GM23338 (cell line): ENCODE measurements at regions not wholly inside any gene's neighbourhood (a gene's known extent, or its start where the extent isn't known, plus 50 kb on each side); places are given as distances from the start of the nearest gene placed in this dataset.

ENCODE experiments used
- ATAC-seq: fragments of 200-7000 bp; cut with Tn5 transposase; 3 replicates; pipeline ENCODE4 v1.9.1; 2020
- DNase-seq: peaks from one replicate; pipeline ENCODE4 v3.0.0-alpha.2; 2015; ENCODE audit warnings: low spot score
- H2AFZ ChIP-seq: fragments of 200-600 bp; sonication (generic); 2 replicates; pipeline ENCODE4 v1.8.0; 2016; ENCODE audit warnings: antibody characterized with exemption, mild to moderate bottlenecking, moderate library complexity
- H3F3A ChIP-seq: fragments of 200-600 bp; sonication (generic); replicated peaks from 2 replicates; pipeline ENCODE4 v1.8.0; 2017; ENCODE audit warnings: antibody characterized with exemption, mixed run types, low read depth
- H3K27ac ChIP-seq: fragments of 200-600 bp; sonication (generic); 2 replicates; pipeline ENCODE4 v1.6.1; 2016; ENCODE audit warnings: low read depth
- H3K27me3 ChIP-seq: fragments of 200-600 bp; sonication (generic); 2 replicates; pipeline ENCODE4 v1.8.0; 2016; ENCODE audit warnings: mild to moderate bottlenecking, mixed run types, moderate library complexity; ENCODE audit not compliant: insufficient read depth
- H3K36me3 ChIP-seq: fragments of 200-600 bp; sonication (generic); 2 replicates; pipeline ENCODE4 v1.8.0; 2016; ENCODE audit warnings: mild to moderate bottlenecking; ENCODE audit not compliant: insufficient read depth
- H3K4me1 ChIP-seq: fragments of 200-600 bp; sonication (generic); 2 replicates; pipeline ENCODE4 v1.8.0; 2016; ENCODE audit warnings: mild to moderate bottlenecking, moderate library complexity; ENCODE audit not compliant: insufficient read depth
- H3K4me2 ChIP-seq: fragments of 200-600 bp; sonication (generic); 2 replicates; pipeline ENCODE4 v1.7.1; 2017; ENCODE audit warnings: mixed run types
- H3K4me3 ChIP-seq: fragments of 200-600 bp; sonication (generic); 2 replicates; pipeline ENCODE4 v1.6.1; 2016; ENCODE audit warnings: mixed run types
- H3K79me2 ChIP-seq: fragments of 200-600 bp; sonication (generic); replicated peaks from 2 replicates; pipeline ENCODE4 v1.8.0; 2017; ENCODE audit warnings: mild to moderate bottlenecking; ENCODE audit not compliant: insufficient read depth
- H3K9me2 ChIP-seq: fragments of 200-600 bp; sonication (generic); 2 replicates; pipeline ENCODE4 v1.8.0; 2017; ENCODE audit not compliant: insufficient read depth
- H4K20me1 ChIP-seq: fragments of 200-600 bp; sonication (generic); replicated peaks from 2 replicates; pipeline ENCODE4 v1.8.0; 2017; ENCODE audit warnings: mild to moderate bottlenecking; ENCODE audit not compliant: insufficient read depth
- H3K27ac Mint-ChIP-seq: 2 replicates; pipeline ENCODE4 v1.8.0; 2020; ENCODE audit warnings: inconsistent platforms, mild to moderate bottlenecking, moderate library complexity, mixed read lengths
- H3K27me3 Mint-ChIP-seq: 3 replicates; pipeline ENCODE4 v1.8.0; 2022; ENCODE audit warnings: low read depth, mild to moderate bottlenecking, moderate library complexity, mixed read lengths, inconsistent platforms; ENCODE audit not compliant: insufficient read depth, poor library complexity
- H3K36me3 Mint-ChIP-seq: 3 replicates; pipeline ENCODE4 v1.8.0; 2021; ENCODE audit warnings: low read depth, mild to moderate bottlenecking, inconsistent platforms, moderate library complexity, mixed read lengths
- H3K4me1 Mint-ChIP-seq: 3 replicates; pipeline ENCODE4 v1.8.0; 2020; ENCODE audit warnings: mild to moderate bottlenecking, inconsistent platforms, mixed read lengths
- H3K4me3 Mint-ChIP-seq: 3 replicates; pipeline ENCODE4 v1.8.0; 2021; ENCODE audit warnings: moderate library complexity, mild to moderate bottlenecking, inconsistent platforms, mixed read lengths
- H3K9me3 Mint-ChIP-seq: 3 replicates; pipeline ENCODE4 v1.8.0; 2020; ENCODE audit warnings: moderate library complexity, mild to moderate bottlenecking, inconsistent platforms, mixed read lengths
- CREB1 ChIP-seq: fragments of 250-450 bp; sonication (Bioruptor Pico); IDR thresholded peaks from 2 replicates; pipeline ENCODE4 v1.5.0; 2020; ENCODE audit warnings: low read depth, mild to moderate bottlenecking, moderate library complexity
- EZH2 ChIP-seq: fragments of 200-600 bp; sonication (generic); IDR thresholded peaks from one replicate; pipeline ENCODE4 v1.8.0; 2017; ENCODE audit warnings: antibody characterized with exemption, mild to moderate bottlenecking, low read depth; ENCODE audit not compliant: unreplicated experiment
- EZH2phosphoT487 ChIP-seq: fragments of 200-600 bp; sonication (generic); IDR thresholded peaks from one replicate; pipeline ENCODE4 v1.8.1; 2018; ENCODE audit warnings: antibody characterized with exemption; ENCODE audit not compliant: unreplicated experiment
- JUNB ChIP-seq: IDR thresholded peaks from one replicate; pipeline ENCODE4 v1.6.1; 2016; ENCODE audit warnings: antibody characterized with exemption; ENCODE audit not compliant: unreplicated experiment
- NANOG ChIP-seq: IDR thresholded peaks from 2 replicates; pipeline ENCODE4 v1.6.1; 2016; ENCODE audit warnings: antibody characterized with exemption, borderline replicate concordance
- TF ChIP-seq, protein P1 (sequence below): fragments of 250-450 bp; sonication (Bioruptor Pico); IDR thresholded peaks from 2 replicates; pipeline ENCODE4 v1.5.0; 2020; ENCODE audit warnings: mild to moderate bottlenecking, moderate library complexity

GRCh38 chr3:5401002-5401401 lies 213.5 kb downstream of the EDEM1 start:
- H3K36me3 Mint-ChIP-seq = no peaks in the 10 kb centered on the region

More at GRCh38 chr3:5401002-5401401, 213.5 kb downstream of the EDEM1 start:
- H3K4me3 Mint-ChIP-seq = no peak overlapping the region
- Histone ChIP-seq H3K9me2 (no peaks in the 10 kb centered on the region), H3K79me2 (no peaks in the 10 kb centered on the region), H3K4me1 (no peaks in the 10 kb centered on the region), H3K27me3 (no peaks in the 10 kb centered on the region), H3F3A (no peaks in the 10 kb centered on the region), H3K27ac (no peak overlapping the region), H3K4me2 (no peak overlapping the region), H3K4me3 (no peak overlapping the region), H2AFZ (no peak overlapping the region), H3K36me3 (peaks cover 6% of the 10 kb centered on the region; the same call in 1 of the 2 replicates), H4K20me1 (no peaks in the 10 kb centered on the region)
- no peaks in the 10 kb centered on the region for H3K27me3 Mint-ChIP-seq
- no peak overlapping the region for H3K27ac Mint-ChIP-seq
- ATAC-seq = no peak; the same call in 2 of the 3 replicates
- H3K9me3 Mint-ChIP-seq = peaks cover 81% of the 10 kb centered on the region
- no peak for DNase-seq
- TF ChIP-seq CREB1 = no peak
- no peak for TF ChIP-seq EZH2phosphoT487
- TF ChIP-seq NANOG = no peak
- TF ChIP-seq JUNB = no peak
- TF ChIP-seq EZH2 = no peak
- TF ChIP-seq, protein P1, sequence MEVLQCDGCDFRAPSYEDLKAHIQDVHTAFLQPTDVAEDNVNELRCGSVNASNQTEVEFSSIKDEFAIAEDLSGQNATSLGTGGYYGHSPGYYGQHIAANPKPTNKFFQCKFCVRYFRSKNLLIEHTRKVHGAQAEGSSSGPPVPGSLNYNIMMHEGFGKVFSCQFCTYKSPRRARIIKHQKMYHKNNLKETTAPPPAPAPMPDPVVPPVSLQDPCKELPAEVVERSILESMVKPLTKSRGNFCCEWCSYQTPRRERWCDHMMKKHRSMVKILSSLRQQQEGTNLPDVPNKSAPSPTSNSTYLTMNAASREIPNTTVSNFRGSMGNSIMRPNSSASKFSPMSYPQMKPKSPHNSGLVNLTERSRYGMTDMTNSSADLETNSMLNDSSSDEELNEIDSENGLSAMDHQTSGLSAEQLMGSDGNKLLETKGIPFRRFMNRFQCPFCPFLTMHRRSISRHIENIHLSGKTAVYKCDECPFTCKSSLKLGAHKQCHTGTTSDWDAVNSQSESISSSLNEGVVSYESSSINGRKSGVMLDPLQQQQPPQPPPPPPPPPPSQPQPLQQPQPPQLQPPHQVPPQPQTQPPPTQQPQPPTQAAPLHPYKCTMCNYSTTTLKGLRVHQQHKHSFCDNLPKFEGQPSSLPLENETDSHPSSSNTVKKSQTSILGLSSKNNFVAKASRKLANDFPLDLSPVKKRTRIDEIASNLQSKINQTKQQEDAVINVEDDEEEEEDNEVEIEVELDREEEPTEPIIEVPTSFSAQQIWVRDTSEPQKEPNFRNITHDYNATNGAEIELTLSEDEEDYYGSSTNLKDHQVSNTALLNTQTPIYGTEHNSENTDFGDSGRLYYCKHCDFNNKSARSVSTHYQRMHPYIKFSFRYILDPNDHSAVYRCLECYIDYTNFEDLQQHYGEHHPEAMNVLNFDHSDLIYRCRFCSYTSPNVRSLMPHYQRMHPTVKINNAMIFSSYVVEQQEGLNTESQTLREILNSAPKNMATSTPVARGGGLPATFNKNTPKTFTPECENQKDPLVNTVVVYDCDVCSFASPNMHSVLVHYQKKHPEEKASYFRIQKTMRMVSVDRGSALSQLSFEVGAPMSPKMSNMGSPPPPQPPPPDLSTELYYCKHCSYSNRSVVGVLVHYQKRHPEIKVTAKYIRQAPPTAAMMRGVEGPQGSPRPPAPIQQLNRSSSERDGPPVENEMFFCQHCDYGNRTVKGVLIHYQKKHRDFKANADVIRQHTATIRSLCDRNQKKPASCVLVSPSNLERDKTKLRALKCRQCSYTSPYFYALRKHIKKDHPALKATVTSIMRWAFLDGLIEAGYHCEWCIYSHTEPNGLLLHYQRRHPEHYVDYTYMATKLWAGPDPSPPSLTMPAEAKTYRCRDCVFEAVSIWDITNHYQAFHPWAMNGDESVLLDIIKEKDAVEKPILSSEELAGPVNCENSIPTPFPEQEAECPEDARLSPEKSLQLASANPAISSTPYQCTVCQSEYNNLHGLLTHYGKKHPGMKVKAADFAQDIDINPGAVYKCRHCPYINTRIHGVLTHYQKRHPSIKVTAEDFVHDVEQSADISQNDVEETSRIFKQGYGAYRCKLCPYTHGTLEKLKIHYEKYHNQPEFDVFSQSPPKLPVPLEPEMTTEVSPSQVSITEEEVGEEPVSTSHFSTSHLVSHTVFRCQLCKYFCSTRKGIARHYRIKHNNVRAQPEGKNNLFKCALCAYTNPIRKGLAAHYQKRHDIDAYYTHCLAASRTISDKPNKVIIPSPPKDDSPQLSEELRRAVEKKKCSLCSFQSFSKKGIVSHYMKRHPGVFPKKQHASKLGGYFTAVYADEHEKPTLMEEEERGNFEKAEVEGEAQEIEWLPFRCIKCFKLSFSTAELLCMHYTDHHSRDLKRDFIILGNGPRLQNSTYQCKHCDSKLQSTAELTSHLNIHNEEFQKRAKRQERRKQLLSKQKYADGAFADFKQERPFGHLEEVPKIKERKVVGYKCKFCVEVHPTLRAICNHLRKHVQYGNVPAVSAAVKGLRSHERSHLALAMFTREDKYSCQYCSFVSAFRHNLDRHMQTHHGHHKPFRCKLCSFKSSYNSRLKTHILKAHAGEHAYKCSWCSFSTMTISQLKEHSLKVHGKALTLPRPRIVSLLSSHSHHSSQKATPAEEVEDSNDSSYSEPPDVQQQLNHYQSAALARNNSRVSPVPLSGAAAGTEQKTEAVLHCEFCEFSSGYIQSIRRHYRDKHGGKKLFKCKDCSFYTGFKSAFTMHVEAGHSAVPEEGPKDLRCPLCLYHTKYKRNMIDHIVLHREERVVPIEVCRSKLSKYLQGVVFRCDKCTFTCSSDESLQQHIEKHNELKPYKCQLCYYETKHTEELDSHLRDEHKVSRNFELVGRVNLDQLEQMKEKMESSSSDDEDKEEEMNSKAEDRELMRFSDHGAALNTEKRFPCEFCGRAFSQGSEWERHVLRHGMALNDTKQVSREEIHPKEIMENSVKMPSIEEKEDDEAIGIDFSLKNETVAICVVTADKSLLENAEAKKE (CRISPR knock-in tag) = no peak
- no peaks in the 10 kb centered on the region for H3K4me1 Mint-ChIP-seq
